PC-3 (cell line): ENCODE measurements at regions not wholly inside any gene's neighbourhood (a gene's known extent, or its start where the extent isn't known, plus 50 kb on each side); places are given as distances from the start of the nearest gene placed in this dataset.

ENCODE experiments used
- ATAC-seq: fragments of 200-7000 bp; cut with Tn5 transposase; 2 replicates; pipeline ENCODE4 v1.9.1; 2020; ENCODE audit warnings: mild to moderate bottlenecking, moderate library complexity
- BruUV-seq: library from RNA; stranded (reverse); fragments of 400-500 nt; replicated peaks from 2 replicates; lab custom pipeline; 2021; lab: Mats Ljungman, UMichigan
- CTCF ChIA-PET: fragments of 300-600 bp; sonication (Branson Sonifier 250); formaldehyde crosslinking; loops from one replicate; lab custom pipeline; 2022; ENCODE audit warnings: antibody characterized with exemption; lab: Charles Lee
- POLR2A ChIA-PET: fragments of 300-600 bp; sonication (Branson Sonifier 250); formaldehyde crosslinking; loops from one replicate; lab custom pipeline; 2022; ENCODE audit warnings: antibody characterized with exemption; ENCODE audit not compliant: unreplicated experiment; lab: Charles Lee
- DNase-seq: peaks from one replicate; pipeline ENCODE4 v3.0.0-alpha.2; 2015
- H2AFZ ChIP-seq: fragments of 300-600 bp; sonication (generic); 2 replicates; pipeline ENCODE4 v1.6.0; 2016; ENCODE audit warnings: antibody characterized with exemption, low read length
- H3F3A ChIP-seq: fragments of 300-600 bp; sonication (generic); one replicate; pipeline ENCODE4 v1.6.0; 2017; ENCODE audit warnings: antibody characterized with exemption, low read length, control low read depth, mild to moderate bottlenecking; ENCODE audit not compliant: unreplicated experiment
- H3K27ac ChIP-seq: fragments of 300-600 bp; sonication (generic); 2 replicates; pipeline ENCODE4 v1.5.1; 2016; ENCODE audit warnings: mild to moderate bottlenecking, low read length
- H3K27me3 ChIP-seq: fragments of 300-600 bp; sonication (generic); 2 replicates; pipeline ENCODE4 v1.6.1; 2016; ENCODE audit warnings: low read length, mixed read lengths
- H3K36me3 ChIP-seq: fragments of 300-600 bp; sonication (generic); 2 replicates; pipeline ENCODE4 v1.6.1; 2016; ENCODE audit warnings: low read depth, mixed run types, low read length, mixed read lengths
- H3K4me1 ChIP-seq: fragments of 300-600 bp; sonication (generic); 2 replicates; pipeline ENCODE4 v1.5.1; 2016; ENCODE audit warnings: low read length; ENCODE audit not compliant: insufficient read depth
- H3K4me2 ChIP-seq: fragments of 300-600 bp; sonication (generic); 2 replicates; pipeline ENCODE4 v1.6.0; 2016; ENCODE audit warnings: low read length
- H3K4me3 ChIP-seq: fragments of 300-600 bp; sonication (generic); 2 replicates; pipeline ENCODE4 v1.5.1; 2016; ENCODE audit warnings: mild to moderate bottlenecking, low read length, mixed read lengths
- H3K79me2 ChIP-seq: fragments of 300-600 bp; sonication (generic); 2 replicates; pipeline ENCODE4 v1.6.1; 2017; ENCODE audit warnings: low read length, mixed read lengths
- H3K9ac ChIP-seq: fragments of 300-600 bp; sonication (generic); 2 replicates; pipeline ENCODE4 v1.6.0; 2016; ENCODE audit warnings: mild to moderate bottlenecking, low read length
- H3K9me2 ChIP-seq: fragments of 300-600 bp; sonication (generic); replicated peaks from 2 replicates; pipeline ENCODE4 v1.6.1; 2016; ENCODE audit warnings: mixed run types, low read length, mixed read lengths
- H3K9me3 ChIP-seq: fragments of 300-600 bp; sonication (generic); 2 replicates; pipeline ENCODE4 v1.6.1; 2016; ENCODE audit warnings: low read length, mixed read lengths
- H4K20me1 ChIP-seq: fragments of 300-600 bp; sonication (generic); 2 replicates; pipeline ENCODE4 v1.6.1; 2016; ENCODE audit warnings: low read length, mixed read lengths
- CTCF ChIP-seq: fragments of 300-600 bp; sonication (generic); conservative IDR thresholded peaks from 2 replicates; pipeline ENCODE4 v1.5.1; 2017; ENCODE audit warnings: antibody characterized with exemption, low read depth, mild to moderate bottlenecking, low read length
- EZH2 ChIP-seq: fragments of 300-600 bp; sonication (generic); IDR thresholded peaks from one replicate; pipeline ENCODE4 v1.6.1; 2017; ENCODE audit warnings: antibody characterized with exemption, mild to moderate bottlenecking, low read length; ENCODE audit not compliant: unreplicated experiment
- EZH2phosphoT487 ChIP-seq: fragments of 300-600 bp; sonication (generic); IDR thresholded peaks from 2 replicates; pipeline ENCODE4 v1.6.1; 2018; ENCODE audit warnings: mild to moderate bottlenecking, antibody characterized with exemption, low read length, borderline replicate concordance
- intact Hi-C: fragments of 100-400 bp; cut with micrococcal nuclease; formaldehyde crosslinking; loops from 2 replicates; pipeline ENCODE4 v1.9.0; 2023

GRCh38 chr21:28142697-28143096 is 850.0 kb downstream of the LTN1 start:
- Histone ChIP-seq H3K4me3 (no peak overlapping the region), H3K4me1 (no peaks in the 10 kb centered on the region), H3K36me3 (no peaks in the 10 kb centered on the region), H3F3A (no peaks in the 10 kb centered on the region), H3K79me2 (no peaks in the 10 kb centered on the region), H3K4me2 (no peak overlapping the region), H3K9ac (no peak overlapping the region), H3K27ac (no peak overlapping the region), H2AFZ (0 out of 2 replicates have a peak overlapping the region, but pooled peaks have one; percentile 1), H3K27me3 (no peaks in the 10 kb centered on the region), H4K20me1 (no peaks in the 10 kb centered on the region), H3K9me2 (no peaks in the 10 kb centered on the region), H3K9me3 (no peaks in the 10 kb centered on the region)
- DNase-seq (peak; percentile 54), ATAC-seq (peak; percentile 88)
- intact Hi-C loops: no loop called here
- ChIA-PET POLR2A (no interaction called here), CTCF (no interaction called here)
- TF ChIP-seq CTCF: no peak
- no peak for TF ChIP-seq EZH2phosphoT487
- no peak for TF ChIP-seq EZH2
- no TSS peak for BruUV-seq

GRCh38 chr21:28138272-28138671 is 854.4 kb downstream of the LTN1 start:
- BruUV-seq: no TSS peak
- no peak for DNase-seq
- CTCF ChIA-PET: interaction anchor here (0.6 kb wide), 1 partner anchor 200 kb away, joined by 3 read pairs; no protein-coding TSS in a partner anchor

More at GRCh38 chr21:28138272-28138671, 854.4 kb downstream of the LTN1 start:
- no peak overlapping the region for H3K4me3 ChIP-seq
- intact Hi-C loops: loop anchor here (5.0 kb wide), 1 partner anchor 109 kb away; no protein-coding TSS in a partner anchor
- no peaks in the 10 kb centered on the region for H3F3A ChIP-seq
- H3K9ac ChIP-seq: no peak overlapping the region
- no peaks in the 10 kb centered on the region for H3K79me2 ChIP-seq
- ATAC-seq: peak; percentile 32; the same call in 1 of the 2 replicates
- no peaks in the 10 kb centered on the region for H3K36me3 ChIP-seq
- H3K9me3 ChIP-seq: no peaks in the 10 kb centered on the region
- no peaks in the 10 kb centered on the region for H3K4me1 ChIP-seq
- no peak for TF ChIP-seq EZH2
- TF ChIP-seq EZH2phosphoT487: no peak
- TF ChIP-seq CTCF: no peak
- H3K9me2 ChIP-seq: no peaks in the 10 kb centered on the region
- no peak overlapping the region for H2AFZ ChIP-seq
- no peaks in the 10 kb centered on the region for H3K27me3 ChIP-seq
- H3K27ac ChIP-seq: no peak overlapping the region
- H3K4me2 ChIP-seq: no peak overlapping the region
- POLR2A ChIA-PET: no interaction called here
- H4K20me1 ChIP-seq: no peaks in the 10 kb centered on the region
